Liver (tissue), 8 donors: ENCODE measurements at regions not wholly inside any gene's neighbourhood (a gene's known extent, or its start where the extent isn't known, plus 50 kb on each side); places are given as distances from the start of the nearest gene placed in this dataset.

ENCODE experiments used
- DNase-seq: peaks from one replicate; pipeline ENCODE4 v3.0.0-alpha.2; 2017; ENCODE audit warnings: low spot score
- H3K27ac ChIP-seq, 2 donors: one replicate each; pipeline ENCODE4 v1.7.0; 2013; ENCODE audit warnings: inconsistent platforms in 2 of 2, low read length in 2 of 2, control low read depth in 1 of 2, low read depth in 1 of 2, mild to moderate bottlenecking in 1 of 2
- H3K27me3 ChIP-seq, 4 donors: one replicate each; pipeline versions ENCODE4 v1.6.1 to v1.7.0; 2013; ENCODE audit warnings: low read length in 3 of 4, inconsistent platforms in 1 of 4, mild to moderate bottlenecking in 1 of 4, moderate library complexity in 1 of 4; ENCODE audit not compliant: control insufficient read depth in 4 of 4, insufficient read depth in 4 of 4
- H3K36me3 ChIP-seq, 4 donors: one replicate each; pipeline versions ENCODE4 v1.6.1 to v1.7.0; 2013; ENCODE audit warnings: low read length in 3 of 4, mild to moderate bottlenecking in 3 of 4, low read depth in 1 of 4, moderate library complexity in 1 of 4; ENCODE audit not compliant: control insufficient read depth in 4 of 4, insufficient read depth in 3 of 4
- H3K4me1 ChIP-seq, 4 donors: one replicate each; pipeline versions ENCODE4 v1.6.1 to v1.7.0; 2013; ENCODE audit warnings: low read length in 3 of 4, mild to moderate bottlenecking in 3 of 4, moderate library complexity in 1 of 4; ENCODE audit not compliant: control insufficient read depth in 4 of 4, insufficient read depth in 4 of 4
- H3K4me3 ChIP-seq, 3 donors: one replicate each; pipeline versions ENCODE4 v1.6.1 to v1.7.0; 2013; ENCODE audit warnings: low read length in 3 of 3, control low read depth in 1 of 3, low read depth in 1 of 3, mild to moderate bottlenecking in 1 of 3
- H3K9ac ChIP-seq, 2 donors: one replicate each; pipeline ENCODE4 v1.7.0; 2013; ENCODE audit warnings: low read length in 2 of 2, mild to moderate bottlenecking in 2 of 2, moderate library complexity in 2 of 2, control low read depth in 1 of 2, low read depth in 1 of 2
- H3K9me3 ChIP-seq, 4 donors: one replicate each; pipeline versions ENCODE4 v1.6.1 to v1.7.0; 2013; ENCODE audit warnings: low read length in 3 of 4; ENCODE audit not compliant: control insufficient read depth in 4 of 4
- ATF3 ChIP-seq: IDR thresholded peaks from 2 replicates; pipeline ENCODE4 v1.6.1; 2016; ENCODE audit warnings: antibody characterized with exemption
- CTCF ChIP-seq: fragments of 150-350 bp; IDR thresholded peaks from 2 replicates; pipeline ENCODE4 v1.5.1; 2017; ENCODE audit warnings: improper control_type of control experiment, low read depth, low read length; ENCODE audit not compliant: missing input control
- EGR1 ChIP-seq, 2 donors: IDR thresholded peaks; 2 replicates each; pipeline ENCODE4 v1.6.1; 2016 to 2018; ENCODE audit warnings: antibody characterized with exemption in 2 of 2, low read depth in 2 of 2
- FOXA1 ChIP-seq: IDR thresholded peaks from 2 replicates; pipeline ENCODE4 v1.6.1; 2016; ENCODE audit warnings: antibody characterized with exemption
- FOXA2 ChIP-seq: IDR thresholded peaks from 2 replicates; pipeline ENCODE4 v1.6.1; 2016; ENCODE audit warnings: antibody characterized with exemption
- GABPA ChIP-seq, 2 donors: IDR thresholded peaks in 1 of 2; conservative IDR thresholded peaks in 1 of 2; 2 replicates each; pipeline ENCODE4 v1.6.1; 2016; ENCODE audit warnings: antibody characterized with exemption in 2 of 2, mild to moderate bottlenecking in 1 of 2, moderate library complexity in 1 of 2
- HNF4A ChIP-seq, 2 donors: conservative IDR thresholded peaks; 2 replicates each; pipeline ENCODE4 v1.6.1; 2016; ENCODE audit warnings: antibody characterized with exemption in 2 of 2, mild to moderate bottlenecking in 2 of 2
- HNF4G ChIP-seq: IDR thresholded peaks from 2 replicates; pipeline ENCODE4 v1.6.1; 2016; ENCODE audit warnings: antibody characterized with exemption
- JUND ChIP-seq, 2 donors: IDR thresholded peaks; 2 replicates each; pipeline ENCODE4 v1.6.1; 2016; ENCODE audit warnings: antibody characterized with exemption in 2 of 2
- MAX ChIP-seq: IDR thresholded peaks from 2 replicates; pipeline ENCODE4 v1.6.1; 2016; ENCODE audit warnings: antibody characterized with exemption
- NR2F2 ChIP-seq: IDR thresholded peaks from 2 replicates; pipeline ENCODE4 v1.6.1; 2016; ENCODE audit warnings: antibody characterized with exemption
- RAD21 ChIP-seq, 2 donors: IDR thresholded peaks; 2 replicates each; pipeline ENCODE4 v1.6.1; 2016; ENCODE audit warnings: antibody characterized with exemption in 2 of 2, mild to moderate bottlenecking in 2 of 2
- REST ChIP-seq: IDR thresholded peaks from 2 replicates; pipeline ENCODE4 v1.6.1; 2016; ENCODE audit warnings: antibody characterized with exemption, mild to moderate bottlenecking
- RXRA ChIP-seq, 2 donors: IDR thresholded peaks; 2 replicates each; pipeline ENCODE4 v1.6.1; 2017 to 2018; ENCODE audit warnings: antibody characterized with exemption in 2 of 2, mild to moderate bottlenecking in 1 of 2
- SP1 ChIP-seq: IDR thresholded peaks from 2 replicates; pipeline ENCODE4 v1.6.1; 2018; ENCODE audit warnings: antibody characterized with exemption, mild to moderate bottlenecking
- TAF1 ChIP-seq: conservative IDR thresholded peaks from 2 replicates; pipeline ENCODE4 v1.6.1; 2016; ENCODE audit warnings: antibody characterized with exemption, mild to moderate bottlenecking
- YY1 ChIP-seq: IDR thresholded peaks from 2 replicates; pipeline ENCODE4 v1.6.1; 2016; ENCODE audit warnings: antibody characterized with exemption, mild to moderate bottlenecking
- ZBTB33 ChIP-seq: IDR thresholded peaks from 2 replicates; pipeline ENCODE4 v1.6.1; 2016; ENCODE audit warnings: antibody characterized with exemption
- WGBS: extraction: QIAGEN DNeasy Blood & Tissue Kit; methylation state at CpG from one replicate; pipeline ENCODE4 v1.1.7; 2013; 5-methylcytosine and 5-hydroxymethylcytosine counted together
- donor health status: healthy.
- donor health status: healthy.
- donor health status: healthy.
- donor health status: healthy.
- donor health status: healthy.

GRCh38 chr5:171701100-171701541 is 84.5 kb upstream of the SMIM23 start (continued):
- no peak for TF ChIP-seq ATF3
- TF ChIP-seq EGR1 (IDR thresholded peaks at IDR 0.05; ENCODE audit: low read depth in 2 of 2): no peak

- no peak for DNase-seq
- peaks cover 0 to 3% (median 0%) of the 10 kb centered on the region in 4 donors for H3K27me3 ChIP-seq
- H3K4me3 ChIP-seq: no peak overlapping the region
- no peaks in the 10 kb centered on the region for H3K9me3 ChIP-seq
- WGBS: 70% methylated on average over 13 of the region's 13 CpGs
- H3K9ac ChIP-seq: no peak overlapping the region
- H3K27ac ChIP-seq: no peak overlapping the region
- H3K36me3 ChIP-seq: no peaks in the 10 kb centered on the region
- TF ChIP-seq HNF4G (no peak), ATF3 (no peak), RXRA (IDR thresholded peaks at IDR 0.05) (no peak), SP1 (no peak), FOXA1 (no peak), FOXA2 (no peak), TAF1 (no peak), YY1 (no peak), REST (no peak), NR2F2 (no peak), MAX (no peak), GABPA (IDR thresholded peaks at IDR 0.05 in 1 of 2, conservative IDR thresholded peaks at IDR 0.05 in 1 of 2) (no peak), JUND (IDR thresholded peaks at IDR 0.05) (no peak), CTCF (no peak), ZBTB33 (no peak), EGR1 (IDR thresholded peaks at IDR 0.05; ENCODE audit: low read depth in 2 of 2) (no peak), HNF4A (conservative IDR thresholded peaks at IDR 0.05) (no peak), RAD21 (IDR thresholded peaks at IDR 0.05) (no peak)
- H3K4me1 ChIP-seq: no peaks in the 10 kb centered on the region
Observed at GRCh38 chr5:171702135-171702770, 83.4 kb upstream of the SMIM23 start.
